Stimulated activated CD8-positive, alpha-beta memory T cell treated with anti-CD3 and anti-CD28 coated beads, Interleukin-4, amount 100 ng/mL, for 4 hours (primary cell): ENCODE measurements at regions not wholly inside any gene's neighbourhood (a gene's known extent, or its start where the extent isn't known, plus 50 kb on each side); places are given as distances from the start of the nearest gene placed in this dataset.

ENCODE experiments used
- DNase-seq, 2 donors: peaks; one replicate each; pipeline ENCODE4 v3.0.0-alpha.2; 2020; ENCODE audit warnings: low read depth in 2 of 2, low spot score in 1 of 2

DNA sequence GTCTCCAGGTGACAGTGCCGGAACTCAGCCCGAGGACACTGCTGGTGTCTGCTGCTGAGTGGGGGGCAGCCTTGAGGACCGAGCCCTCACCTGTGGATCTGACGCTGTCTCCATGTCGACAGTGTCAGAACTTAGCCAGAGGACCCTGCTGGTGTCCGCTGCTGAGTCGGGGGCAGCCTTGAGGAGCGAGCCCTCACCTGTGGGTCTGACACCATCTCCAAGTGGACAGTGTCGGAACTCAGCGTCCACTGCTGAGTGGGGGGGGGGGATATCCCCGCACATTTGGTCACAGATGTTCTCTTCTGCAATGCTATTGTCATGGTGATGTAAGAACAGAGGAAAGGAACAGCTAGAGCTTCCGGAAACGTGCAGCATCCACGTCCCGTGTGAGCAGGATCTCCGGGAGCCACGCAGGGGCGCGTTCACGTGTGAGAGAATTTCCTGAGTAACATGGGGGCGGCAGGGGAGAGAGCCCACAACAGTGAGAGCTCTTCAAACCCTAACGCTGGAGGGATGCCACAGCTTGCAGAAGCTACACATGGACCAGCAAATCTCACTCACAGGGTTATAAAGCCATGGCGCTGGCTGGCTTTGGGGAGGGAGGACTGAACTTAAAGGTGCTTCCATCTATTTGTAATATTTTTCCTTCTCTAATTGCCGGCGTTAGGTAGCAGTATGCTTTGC is 250.7 kb upstream of the SALL3 start:
- DNase-seq: no peak

DNA sequence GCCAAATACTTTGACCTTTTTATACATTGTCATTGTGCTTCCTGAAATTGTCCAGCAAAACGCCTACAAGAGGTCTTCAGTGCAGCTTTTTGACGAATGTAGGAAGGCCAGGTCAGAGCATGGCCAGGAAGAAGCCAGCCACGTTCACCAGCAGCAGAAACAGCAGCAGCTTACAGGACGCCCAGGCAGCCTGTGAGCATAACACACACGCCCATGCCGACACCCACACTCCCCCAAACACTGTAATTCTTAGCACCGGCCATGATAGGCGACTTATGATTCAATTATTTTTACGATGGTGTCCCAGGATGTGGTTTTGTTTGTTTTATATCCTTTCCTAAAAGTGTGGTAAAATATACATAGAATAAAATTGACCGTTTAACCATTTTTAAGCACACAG is 249.1 kb upstream of the SALL3 start:
- no peak for DNase-seq

DNA sequence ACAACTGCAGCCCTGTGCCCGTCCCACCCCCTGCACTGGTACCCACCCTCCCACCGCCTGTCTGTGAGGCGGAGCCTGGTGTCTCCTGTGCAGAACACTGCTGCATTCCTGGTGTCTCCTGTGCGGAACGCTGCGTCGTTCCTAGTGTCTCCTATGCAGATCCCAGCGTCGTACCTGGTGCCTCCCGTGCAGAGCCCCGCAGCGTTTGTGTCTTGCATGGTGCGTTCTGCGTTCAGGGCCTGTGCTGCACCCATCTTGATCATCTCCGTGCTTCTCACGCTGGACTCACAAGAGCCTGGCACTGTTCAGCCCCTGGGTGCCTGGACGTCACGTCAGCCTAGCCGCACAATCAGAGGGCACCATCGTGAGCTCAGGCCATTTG is 248.6 kb upstream of the SALL3 start:
- DNase-seq: no peak

DNA sequence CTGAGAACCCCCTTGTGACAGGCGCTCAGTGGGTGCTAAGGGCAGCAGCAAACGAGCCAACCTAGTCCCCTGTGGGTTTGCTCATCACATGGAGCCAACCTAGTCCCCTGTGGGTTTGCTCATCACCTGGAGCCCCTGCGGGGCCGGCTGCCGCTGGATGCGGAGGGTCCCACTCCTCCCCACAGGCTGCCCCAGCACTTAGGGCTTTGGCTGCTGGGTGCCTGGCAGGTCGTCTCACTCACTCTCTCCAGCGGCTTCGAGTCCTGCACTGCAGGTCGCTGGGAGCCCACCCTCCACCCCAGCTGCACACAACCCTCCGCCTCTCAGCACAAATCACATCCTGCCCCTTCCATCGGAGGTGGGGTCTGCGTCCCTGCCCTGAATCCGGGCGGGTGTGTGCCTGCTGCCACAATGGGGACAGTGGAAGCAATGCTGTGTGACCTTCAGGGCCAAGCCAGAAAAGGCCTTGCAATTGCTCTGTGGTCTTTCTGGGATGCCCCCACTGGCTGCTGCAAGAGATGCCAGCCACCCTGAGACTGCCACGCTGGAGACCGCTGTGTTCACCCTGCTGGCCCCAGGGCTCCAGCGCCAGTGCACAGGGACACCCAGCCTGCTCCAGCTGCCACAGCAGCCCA is 248.1 kb upstream of the SALL3 start:
- no peak for DNase-seq

DNA sequence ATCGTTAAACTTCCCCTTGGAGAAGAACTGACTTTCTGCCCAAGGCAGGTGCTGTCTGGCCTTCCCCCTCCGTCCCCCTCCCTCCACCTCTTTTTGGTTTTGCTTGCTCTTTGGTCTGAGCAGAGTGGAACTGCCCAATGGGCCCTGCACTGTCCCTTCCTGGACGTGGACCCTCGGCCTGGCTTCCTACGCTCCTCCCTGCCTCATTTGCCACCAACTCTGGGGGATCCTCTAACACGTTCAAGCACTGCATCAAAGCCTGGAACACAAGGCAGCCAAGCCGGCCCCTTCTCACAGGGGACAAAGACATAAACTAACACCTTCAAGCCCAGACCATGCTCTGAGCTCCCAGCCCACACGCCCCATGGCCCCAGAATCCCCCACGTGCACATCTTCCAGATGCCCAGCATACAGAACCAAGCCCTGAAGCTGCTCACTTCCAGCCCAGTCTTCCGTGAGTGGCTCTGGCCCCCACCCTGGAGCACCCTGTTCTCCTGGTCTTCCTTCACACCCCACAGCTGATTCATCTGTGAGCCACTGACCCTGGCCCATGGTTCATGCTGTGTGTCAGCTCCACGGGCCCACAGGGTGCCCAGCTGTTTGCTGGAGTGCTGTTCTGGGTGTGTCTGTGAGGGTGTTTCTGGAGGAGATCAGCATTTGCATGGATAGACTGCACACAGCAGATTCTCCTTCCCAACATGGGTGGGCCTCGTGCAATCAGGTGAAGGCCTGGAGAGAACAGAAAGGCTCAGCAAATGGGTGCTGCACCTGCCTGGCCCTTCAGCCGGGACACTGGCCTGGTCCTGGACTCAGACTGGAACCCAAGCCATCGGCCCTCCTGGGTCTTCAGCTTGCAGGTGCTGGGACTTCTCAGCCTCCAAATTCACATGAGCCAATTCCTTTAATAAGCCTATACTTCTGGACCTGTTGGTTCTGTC is 247.1 kb upstream of the SALL3 start:
- DNase-seq: no peak

DNA sequence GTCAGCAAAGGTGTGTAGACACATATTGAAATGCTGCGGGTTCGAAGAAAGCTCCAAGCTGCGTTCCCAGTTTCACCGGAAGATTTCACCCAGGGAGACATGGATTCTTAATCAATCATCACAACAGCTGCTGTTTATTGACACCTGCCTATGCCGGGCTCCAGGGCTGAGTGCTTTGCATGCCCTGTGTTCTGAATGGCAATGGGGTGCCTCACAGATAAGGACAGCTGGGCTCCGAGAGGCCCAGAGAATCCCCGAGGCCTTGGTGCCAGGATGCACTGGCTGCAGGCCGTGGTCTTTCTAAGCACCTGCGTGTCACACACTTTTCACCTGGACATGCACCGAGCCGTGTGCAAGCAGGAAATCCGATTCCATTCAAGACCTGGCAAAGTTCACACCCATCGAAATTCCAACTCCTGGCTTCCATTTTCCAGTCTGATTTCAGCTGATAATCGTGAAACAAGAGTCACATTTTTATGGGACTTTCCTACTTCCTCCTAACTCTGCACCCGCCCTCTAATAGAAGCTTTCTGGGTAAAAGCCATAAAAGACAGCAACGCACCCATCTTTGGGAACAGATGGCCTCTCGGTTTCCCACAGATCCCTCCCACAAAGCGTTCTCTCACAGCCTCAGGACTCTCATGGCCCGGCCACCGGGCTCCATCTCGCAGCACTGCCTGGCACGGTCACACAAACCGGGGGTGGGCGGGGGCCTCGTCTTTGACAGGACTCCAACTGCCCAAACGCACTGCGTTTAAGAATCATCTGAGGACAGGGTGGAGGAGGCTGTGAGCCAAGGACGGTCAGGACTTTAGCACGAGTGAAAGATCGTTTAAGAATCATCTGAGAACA is 245.6 kb upstream of the SALL3 start:
- DNase-seq: no peak

DNA sequence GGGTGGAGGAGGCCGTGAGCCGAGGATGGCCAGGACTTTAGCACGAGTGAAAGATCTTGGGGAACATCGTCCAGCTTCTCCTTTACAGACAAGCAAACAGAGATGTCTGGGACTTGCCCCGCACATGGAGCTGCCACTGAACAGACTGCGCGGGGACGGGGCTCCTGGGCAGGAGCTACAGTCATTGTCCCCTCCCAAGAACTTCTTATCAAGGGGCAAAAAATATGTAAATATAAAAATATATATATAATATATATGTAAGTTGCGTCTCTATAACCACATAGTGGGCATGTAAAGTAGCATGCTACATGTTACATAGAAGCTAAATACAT is 245.0 kb upstream of the SALL3 start:
- no peak for DNase-seq

DNA sequence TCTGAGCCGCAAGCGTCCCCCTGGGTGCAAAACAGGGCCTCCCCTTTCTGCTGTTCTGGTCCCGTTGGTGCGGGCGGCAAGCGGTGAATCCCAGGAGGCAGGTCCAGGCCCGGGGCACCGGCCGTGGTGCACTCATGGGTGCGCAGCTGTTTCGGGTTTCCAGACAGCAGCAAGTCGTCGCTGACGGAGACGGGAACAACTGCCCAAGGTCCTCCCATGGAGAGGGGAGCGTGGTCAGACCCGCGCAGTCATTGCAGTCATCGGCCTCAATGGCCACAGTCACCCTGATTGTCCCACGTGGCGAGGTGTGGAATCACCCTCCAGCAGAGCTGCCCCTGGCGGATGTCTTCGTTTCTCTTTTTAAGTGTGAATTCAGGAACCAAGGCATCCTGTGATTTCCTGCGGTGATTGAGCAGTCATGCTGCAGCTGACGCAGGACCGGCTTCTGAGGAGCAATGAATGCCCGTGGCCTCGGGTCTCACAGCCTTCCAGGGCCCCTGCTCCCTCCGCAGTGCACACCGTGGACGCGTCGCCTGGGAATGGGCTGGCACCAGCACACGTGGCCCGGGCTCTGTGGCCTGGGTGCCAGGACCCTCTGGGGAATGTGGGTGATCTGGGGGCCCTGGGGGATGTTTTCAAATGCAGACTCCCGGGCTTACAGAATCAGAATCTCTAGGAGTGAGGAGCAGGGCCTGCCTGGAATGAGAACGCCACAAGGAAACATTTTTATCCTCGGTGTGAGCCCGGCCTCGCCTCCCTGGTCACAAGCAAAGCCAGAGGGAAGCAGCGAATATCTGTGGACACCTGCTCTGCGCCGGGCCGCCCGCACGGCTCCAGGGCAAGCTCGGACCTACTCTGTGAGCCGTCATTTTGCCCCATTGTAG is 244.2 kb upstream of the SALL3 start:
- DNase-seq: no peak

DNA sequence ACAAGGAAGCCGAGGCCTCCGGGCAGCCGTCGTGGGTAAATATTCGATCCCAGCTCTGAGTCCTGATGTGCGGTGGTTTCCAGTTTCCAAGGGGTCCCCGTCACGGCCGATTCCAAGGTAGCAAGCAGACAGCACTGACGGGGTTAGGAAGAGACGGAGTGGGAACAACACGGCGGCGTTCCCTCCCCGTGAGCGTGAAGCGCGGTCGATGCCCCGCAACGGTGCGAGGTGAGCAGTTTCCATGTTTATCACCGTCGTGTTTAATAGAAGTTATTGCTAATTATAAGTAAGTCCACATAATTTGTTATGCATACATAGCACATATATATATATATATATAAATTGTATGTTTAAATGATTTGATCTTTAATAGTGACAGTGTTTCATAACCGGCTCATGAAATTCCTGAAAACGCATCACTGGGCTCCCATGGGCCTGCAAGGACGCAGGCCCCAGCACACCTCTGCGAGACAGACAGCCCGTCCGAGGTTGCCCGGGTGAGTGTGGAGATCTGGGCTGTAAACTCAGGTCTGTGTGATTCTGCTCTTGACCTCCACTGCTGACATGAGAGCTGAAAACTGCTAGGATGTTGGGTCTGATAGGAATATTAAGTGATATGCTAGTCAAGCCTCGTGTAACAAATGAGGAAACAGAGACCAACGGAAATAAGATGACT is 243.5 kb upstream of the SALL3 start:
- no peak for DNase-seq

DNA sequence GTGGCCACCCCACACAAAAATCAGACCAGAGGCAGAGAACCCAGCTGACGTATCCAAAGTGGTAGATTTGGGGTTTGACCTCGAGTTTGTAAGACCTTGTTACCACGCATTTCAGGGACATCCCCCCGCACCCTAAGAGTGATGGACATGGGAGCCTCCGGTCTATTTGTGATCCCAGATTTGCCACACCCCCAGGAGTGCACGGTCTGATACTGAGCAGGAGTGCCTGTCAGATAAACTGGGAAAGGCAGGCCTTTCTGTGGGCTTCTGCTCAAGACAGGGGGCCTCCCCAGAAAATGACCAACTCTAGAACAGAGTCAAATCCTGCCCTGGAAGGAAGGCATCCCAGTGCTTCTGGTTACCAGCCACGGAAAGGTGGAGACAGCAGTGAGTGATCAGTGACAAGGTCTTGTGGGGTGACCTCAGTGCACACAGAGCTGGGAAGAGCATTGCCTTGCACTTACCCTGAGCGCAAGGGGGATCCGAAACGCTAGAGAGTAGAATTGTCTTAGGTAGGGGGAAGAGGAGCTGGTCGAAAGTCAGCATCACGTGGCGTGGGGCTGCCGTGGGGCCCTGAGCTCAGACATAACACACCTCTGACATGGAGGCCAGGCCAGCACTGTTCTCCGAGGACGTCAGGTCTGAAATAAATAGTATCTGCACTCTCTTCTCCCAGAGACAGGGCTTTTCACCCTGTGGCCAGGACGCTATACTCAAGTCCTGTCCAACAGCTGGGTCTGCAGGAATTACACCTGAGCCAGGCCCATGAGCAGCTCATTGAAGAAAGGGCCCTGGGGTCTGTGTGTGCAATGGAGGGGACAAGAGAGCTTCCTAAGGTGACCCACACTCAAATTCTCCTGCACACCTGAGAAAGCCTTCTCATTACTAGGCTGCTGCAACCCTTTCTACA is 242.4 kb upstream of the SALL3 start:
- no peak for DNase-seq

DNA sequence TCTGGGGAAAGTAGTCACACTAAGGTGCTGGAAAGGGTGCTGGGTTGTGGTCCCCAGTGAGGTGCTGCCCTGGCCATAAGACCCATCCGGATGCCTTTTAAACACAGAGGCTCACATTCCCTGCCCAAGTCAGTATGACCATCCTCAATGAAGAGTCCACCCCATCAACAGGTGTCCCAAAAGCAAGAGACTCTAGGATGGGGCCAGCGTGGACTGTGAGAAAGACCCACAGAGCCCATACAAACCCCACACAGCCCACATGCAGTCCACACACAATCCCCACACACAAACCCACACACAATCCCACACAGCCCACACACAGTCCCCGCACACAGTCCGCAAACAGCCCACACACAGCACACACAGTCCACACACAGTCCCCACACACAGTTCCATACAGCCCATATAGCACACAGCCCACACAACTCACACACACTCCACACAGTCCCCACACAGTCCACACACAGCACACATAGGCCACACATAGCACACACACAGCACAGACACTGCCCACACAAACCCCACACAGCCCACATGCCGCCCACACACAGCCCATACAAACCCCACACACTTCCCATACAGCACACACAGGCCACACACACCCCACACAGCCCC is 241.4 kb upstream of the SALL3 start:
- DNase-seq: no peak

DNA sequence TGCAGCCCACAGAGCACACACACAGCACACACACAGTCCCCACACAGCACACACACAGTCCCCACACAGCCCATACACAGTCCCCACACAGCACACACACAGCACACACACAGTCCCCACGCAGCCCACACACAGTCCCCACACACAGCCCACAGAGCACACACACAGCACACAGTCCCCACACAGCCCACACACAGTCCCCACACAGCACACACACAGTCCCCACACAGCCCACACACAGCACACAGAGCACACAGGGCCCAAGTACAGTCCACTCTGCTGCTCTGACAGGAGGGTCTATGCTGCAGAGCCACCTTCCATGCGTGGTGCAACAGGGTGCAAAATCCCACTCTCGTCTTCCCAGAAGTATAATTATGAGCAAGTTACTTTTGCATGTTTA is 240.5 kb upstream of the SALL3 start:
- DNase-seq: no peak

DNA sequence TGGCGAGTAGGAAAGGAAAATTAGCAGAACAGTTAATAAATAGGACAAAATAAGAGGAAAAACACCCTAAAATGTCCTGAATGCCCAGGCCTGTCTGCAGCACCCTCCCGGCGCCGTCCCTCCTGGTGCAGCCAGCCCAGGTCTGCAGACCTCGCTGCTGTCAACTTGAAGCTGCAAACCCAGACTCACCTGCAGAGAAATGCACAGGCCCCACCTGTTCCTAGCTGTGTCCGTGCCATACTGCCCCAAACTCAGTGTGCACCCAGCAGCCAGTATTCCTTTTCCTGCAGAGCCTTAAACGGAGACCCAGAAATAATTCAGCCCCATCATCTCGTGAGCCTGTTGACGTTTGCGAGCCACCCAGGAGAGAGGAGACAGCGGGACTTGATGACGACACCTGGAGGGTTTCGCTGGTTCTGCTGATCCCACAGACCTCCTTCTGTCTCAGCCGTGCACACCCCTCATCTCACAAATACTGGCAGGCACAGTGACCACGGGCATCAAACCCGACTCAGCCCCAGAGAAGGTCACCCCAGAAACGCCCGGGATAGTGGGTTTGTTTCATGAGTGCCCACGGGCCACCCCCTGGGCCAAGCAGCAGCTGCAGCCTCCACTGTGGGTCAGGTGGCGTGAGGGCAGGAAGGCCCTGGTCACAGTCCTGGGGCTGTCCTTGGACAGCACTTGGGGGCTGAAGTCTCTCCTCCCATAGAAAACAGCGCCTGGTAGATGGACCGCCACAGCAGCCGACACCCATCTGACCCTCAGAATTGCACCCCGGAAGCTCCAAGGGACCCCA is 239.5 kb upstream of the SALL3 start:
- no peak for DNase-seq

DNA sequence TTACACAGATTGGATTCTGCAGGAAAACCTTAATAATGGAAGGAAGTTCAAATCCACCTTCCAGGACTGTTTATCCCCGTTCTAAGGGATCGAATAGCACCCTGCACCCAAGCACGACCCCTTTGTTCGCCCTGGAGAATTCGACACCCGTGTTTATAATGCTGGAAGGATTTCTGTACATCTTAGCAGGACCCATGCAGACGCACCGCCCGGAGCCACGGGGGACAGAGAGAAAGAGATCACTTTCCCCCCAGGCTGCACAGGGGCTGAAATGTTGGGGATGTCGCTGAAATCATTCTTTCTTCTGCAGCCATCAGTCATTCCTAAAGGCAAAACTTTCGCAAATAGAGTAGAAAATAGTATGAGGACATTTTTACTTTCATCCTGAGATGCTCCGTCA is 238.7 kb upstream of the SALL3 start:
- DNase-seq: no peak

DNA sequence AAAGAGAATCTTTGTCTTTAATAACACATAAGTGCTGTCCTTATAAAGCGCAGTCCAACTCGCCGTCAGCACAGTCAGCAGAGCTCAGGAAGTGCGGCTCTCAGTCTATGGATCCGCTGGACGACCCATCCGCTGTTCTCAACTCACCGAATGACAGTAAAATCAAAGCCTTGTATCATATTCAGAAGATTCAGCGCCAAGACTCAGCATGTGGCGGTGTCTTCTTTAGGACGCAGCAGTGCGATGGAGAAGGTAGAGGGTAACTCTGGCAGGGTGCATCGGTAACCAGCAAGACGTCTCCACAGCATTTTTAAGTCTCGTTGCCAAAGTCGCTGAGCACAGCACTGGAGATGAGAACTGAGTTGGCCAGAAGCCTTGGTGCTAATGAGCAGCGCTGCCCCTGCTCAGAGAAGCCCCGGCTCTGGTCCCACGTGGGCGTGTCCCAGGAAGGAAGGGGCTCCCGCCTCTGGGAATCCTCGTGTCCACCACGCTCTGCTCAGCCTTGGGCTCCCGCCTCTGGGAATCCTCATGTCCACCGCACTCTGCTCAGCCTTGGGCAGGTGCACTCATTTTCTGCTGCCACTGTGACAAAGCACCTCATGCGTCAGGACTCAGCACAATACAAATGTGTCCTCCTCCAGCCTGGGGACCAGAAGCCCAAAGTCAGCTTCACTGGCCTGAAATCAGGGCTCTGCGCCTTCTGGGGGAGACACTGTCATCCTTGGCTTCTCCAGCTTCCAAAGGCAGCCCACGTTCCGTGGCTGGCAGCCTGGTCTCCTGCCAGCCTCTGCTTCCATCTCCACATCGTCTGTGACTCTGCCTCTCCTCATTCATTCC is 238.0 kb upstream of the SALL3 start:
- DNase-seq: no peak

DNA sequence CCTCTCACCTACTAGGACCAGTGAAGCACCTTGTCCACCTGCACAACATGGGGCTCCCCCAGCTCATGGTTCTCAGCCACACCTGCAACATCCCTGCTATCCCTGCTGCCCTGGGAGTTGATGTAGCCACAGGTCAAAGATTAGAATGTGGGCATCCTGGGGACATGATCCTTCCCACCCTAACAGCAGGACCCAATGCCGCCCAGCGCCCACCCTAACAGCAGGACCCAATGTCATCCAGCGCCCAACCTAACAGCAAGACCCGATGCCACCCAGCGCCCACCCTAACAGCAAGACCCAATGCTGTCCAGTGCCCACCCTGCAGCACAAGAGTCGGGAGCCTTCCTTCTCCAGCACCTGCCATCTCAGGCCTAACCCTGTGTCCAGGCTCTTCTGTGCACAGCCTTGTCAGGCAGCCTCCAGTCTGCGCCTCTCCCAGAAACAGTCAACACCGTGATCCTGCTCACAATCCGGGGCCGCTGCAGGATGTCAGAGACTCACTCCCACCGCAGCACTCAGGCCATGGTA is 237.3 kb upstream of the SALL3 start:
- DNase-seq: no peak
